Left hindlimb (tissue), 1 donor: ENCODE measurements at regions not wholly inside any gene's neighbourhood (a gene's known extent, or its start where the extent isn't known, plus 50 kb on each side); places are given as distances from the start of the nearest gene placed in this dataset.

ENCODE experiments used
- DNase-seq: peaks from one replicate; pipeline ENCODE4 v3.0.0-alpha.2; 2018

GRCh38 chr9:105921057-105921726 is 226.9 kb downstream of the TMEM38B start:
- DNase-seq, result no peak

DNA sequence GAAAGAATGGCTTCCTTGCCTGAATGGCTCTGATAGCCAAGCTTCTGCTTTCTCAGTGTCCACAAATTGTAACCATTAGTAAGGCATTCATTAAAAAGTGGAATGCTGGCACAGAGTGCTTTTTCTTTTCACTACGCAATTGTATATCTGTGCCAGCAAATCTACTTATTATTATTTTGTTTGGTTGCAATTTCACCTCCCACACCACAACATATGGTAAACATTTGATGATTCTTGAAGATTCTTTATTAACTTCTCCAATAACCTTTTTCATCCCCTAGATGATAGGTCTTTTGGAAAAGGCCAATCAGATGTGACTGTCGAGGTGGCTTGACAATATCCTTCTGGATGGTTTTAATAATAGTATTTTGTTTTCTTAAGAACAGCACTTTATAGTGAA is 234.1 kb downstream of the TMEM38B start:
- no peak for DNase-seq

- peak; percentile 60 for DNase-seq
Observed at GRCh38 chr9:105930011-105930627, 235.8 kb downstream of the TMEM38B start.

DNA sequence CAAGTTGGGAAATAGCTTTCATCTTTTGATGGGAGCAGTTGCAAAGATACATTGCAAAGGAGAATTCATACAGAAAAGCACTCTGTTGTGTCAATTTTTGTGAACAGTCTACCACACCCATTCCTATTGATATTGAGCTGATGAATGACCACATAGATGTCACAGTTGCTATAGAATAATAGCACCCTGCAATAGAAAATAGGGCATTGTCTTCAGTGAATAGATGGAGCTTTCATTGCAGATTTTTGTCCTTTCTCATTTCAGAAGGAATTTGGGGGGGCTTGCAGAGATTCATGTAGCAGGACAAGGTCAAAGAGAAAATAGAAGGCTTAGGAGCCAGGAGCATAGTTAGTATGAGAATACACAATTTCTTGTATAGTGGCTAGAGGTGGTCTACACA is 237.9 kb downstream of the TMEM38B start:
- no peak for DNase-seq

GRCh38 chr9:105950448-105950847 is 256.1 kb downstream of the TMEM38B start:
- no peak for DNase-seq

DNA sequence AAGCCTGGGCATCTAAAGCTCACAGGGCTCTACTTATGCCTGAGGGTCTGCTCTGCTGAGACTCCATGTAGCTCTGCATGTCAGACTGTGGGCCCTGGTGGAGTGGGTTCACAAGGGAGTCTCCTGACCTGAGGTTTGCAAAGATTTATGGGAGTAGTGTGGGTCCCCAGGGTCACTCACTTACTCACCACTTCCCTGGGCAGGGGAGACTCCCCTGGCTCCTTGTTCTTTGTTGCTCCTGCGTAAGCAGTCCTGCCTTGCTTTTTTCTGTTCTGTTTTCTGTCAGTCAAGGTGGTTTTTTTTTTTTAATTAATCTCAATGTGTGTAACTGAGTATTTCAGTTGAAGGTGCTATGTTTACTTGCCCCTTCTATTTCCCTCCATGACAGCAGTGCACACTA is 256.6 kb downstream of the TMEM38B start:
- DNase-seq, result no peak

GRCh38 chr9:105954517-105954916 is 260.2 kb downstream of the TMEM38B start:
- DNase-seq, result no peak

DNA sequence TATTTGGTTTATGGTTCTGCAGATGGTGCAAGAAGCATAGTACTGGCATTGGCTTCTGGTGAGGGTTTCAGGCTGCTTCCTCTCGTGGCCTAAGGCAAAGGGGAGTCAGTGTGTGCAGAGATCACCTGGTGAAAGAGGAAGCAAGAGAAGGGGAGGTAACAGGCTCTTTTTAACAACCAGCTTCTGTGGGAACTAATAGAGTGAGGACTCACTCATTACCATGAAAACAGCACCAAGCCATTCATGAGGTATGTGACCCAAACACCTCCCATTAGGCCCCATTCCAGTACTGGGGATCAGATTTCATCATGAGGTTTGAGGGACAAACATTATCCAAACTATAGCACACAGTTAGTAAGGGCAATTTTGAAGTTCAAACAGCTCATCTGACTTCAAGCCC is 263.5 kb downstream of the TMEM38B start:
- no peak for DNase-seq

- no peak for DNase-seq
Observed at GRCh38 chr9:105958587-105958986, 264.2 kb downstream of the TMEM38B start.

GRCh38 chr9:105959531-105959930 is 265.2 kb downstream of the TMEM38B start:
- DNase-seq, result no peak

DNA sequence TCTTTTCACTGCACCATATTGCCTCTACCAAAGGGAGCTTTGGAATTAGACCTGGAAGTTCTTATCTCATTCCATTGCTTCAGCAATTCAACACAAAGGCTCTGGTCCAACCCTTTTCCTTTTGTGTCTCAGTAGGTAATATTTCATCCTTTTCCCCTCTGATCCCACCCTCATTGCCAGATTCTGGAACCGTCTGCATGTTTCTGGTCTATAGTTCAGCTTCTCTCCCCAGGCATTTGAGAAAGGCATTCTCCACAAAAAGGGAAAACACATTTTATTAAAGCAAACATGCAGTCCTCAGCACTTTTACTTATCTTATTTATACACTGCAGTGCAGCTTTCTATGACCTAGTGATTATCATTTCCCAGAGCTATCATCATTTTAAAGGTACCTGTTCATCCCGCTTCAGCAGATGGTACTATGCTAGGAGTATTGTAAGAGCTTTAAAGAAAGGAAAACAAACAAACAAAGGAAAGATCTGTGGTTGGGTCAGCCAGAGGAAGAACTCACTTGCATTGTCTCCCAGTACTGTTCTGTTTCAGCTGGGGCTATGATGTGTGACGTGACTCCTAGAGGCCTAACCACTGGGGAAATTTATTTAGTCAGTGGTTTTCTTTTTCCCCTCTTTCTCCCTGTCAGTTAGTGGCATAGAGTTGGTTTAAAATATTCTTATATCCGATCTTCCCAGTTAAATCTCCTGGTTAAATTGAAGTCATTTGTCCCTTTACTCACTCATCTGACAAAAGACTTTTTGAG is 269.2 kb downstream of the TMEM38B start:
- no peak for DNase-seq

DNA sequence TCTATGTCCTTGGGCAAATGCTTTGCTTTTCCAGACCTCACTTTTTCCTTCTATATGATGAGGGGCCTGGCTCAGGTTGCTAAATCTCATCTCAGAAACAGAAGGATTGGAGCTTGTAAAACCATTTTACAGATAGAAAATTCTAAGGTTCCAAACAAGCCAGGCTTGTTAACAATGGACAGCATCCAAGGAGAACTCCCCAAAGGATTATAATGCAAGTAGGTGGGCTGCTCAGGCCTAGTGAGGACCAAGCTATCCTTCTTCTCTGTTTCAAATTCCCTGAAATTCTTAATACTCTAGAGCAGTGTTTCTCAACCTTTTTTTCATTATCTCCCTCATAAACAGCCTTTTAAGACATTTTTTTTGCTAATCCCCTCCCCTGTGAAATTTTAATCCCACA is 269.8 kb downstream of the TMEM38B start:
- DNase-seq, result no peak

DNA sequence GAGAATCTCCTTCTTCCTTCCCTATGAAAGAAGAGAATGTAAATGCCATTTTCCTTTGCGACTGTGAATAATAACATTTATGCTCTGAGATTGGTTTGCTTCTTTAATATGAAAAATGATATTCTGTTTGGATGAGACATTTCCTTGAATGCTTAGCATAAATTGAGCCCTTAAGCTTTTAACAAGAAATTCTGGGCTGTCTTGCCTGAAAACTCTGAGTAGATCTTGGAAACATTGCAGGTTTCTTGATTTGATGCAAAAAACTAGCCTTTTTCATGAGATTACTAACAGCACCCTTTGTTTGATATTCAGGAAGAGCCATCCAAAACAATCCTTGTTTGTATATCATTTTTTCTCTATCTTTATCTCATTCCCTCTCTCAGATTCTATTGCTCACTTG is 272.5 kb downstream of the TMEM38B start:
- no peak for DNase-seq

GRCh38 chr9:105967248-105967647 is 272.9 kb downstream of the TMEM38B start:
- no peak for DNase-seq

DNA sequence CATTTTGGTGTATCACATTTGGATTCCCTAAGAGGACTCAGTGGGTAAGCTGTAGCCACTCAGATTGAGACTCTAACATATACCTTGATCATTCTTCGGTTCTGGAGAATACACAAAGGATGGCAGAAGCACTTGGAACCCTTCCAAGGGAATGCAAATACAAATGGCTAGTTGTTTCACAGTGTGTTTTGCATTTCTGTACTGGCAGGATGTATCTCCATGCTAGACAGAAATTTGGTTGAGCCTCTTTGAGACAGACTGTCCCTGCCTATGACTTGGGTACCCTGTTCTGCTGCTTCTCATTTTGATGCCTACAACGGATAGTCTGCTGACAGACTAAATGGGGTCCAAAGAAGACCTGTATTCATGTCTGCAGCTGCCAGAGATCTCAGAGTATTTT is 273.5 kb downstream of the TMEM38B start:
- DNase-seq, result no peak

DNA sequence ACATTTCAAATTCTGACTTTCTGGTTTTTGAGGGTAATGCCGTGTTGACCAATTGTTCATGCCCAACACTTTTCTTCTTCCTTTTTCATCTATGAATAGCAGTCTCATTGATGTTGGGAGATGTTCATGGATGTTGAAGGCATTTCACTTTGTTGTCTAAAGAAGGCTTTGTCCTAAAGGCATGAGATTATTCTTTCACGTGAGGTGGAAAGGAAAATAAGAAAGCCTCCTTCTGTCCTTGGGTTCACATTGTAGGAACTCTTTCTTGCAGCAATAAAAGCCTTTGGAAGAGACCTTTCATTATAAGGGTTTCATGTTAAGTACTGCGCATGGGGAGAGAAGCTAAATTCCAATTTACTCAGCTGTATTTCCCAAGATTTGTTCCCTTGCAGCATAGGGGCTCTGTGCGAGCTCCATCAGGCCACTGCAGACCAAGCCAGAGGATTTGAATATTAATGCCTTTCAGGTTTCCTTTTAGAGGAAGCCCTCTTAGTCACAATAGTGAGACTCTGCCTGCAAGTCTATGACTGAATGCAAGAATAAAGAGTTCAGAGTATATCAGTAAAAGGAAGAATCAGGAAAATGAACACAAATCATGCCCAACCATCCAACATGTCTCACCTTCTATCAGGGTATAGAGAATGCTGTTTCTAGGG is 274.6 kb downstream of the TMEM38B start:
- DNase-seq, result no peak

DNA sequence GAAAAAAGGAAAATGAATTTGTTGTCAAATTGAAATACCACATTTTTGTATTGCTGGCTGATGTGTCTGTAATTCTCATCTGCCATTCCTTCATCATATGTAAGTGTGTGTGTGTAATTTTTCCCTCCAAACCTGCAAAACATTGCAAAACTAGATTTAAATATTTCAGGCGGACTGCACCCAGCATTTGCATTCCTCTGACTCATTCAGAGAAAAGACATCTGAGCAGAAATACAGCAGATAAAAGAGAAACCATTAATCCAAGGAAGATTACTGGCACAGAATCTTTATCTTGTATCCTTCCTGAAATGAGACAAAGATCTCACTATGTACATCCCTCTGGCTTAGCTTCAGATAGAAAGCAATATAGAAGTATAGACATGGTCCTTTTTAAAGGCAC is 275.3 kb downstream of the TMEM38B start:
- DNase-seq, result no peak

- DNase-seq, result no peak
Observed at GRCh38 chr9:105971986-105972385, 277.6 kb downstream of the TMEM38B start.

GRCh38 chr9:105972466-105973204 is 278.3 kb downstream of the TMEM38B start:
- DNase-seq, result no peak

GRCh38 chr9:105973951-105974351 is 279.6 kb downstream of the TMEM38B start:
- peak; percentile 85 for DNase-seq

- DNase-seq, result peak; percentile 54
Observed at GRCh38 chr9:105975886-105976645, 281.7 kb downstream of the TMEM38B start.

- no peak for DNase-seq
Observed at GRCh38 chr9:105978336-105978735, 284.0 kb downstream of the TMEM38B start.
